Stimulated activated CD8-positive, alpha-beta memory T cell treated with anti-CD3 and anti-CD28 coated beads, Interleukin-7, amount 100 ng/mL, for 1 hour (primary cell): ENCODE measurements at regions not wholly inside any gene's neighbourhood (a gene's known extent, or its start where the extent isn't known, plus 50 kb on each side); places are given as distances from the start of the nearest gene placed in this dataset.

Experiments
- DNase-seq, 2 donors: peaks; one replicate each; pipeline ENCODE4 v3.0.0-alpha.2; 2020; ENCODE audit warnings: low read depth in 2 of 2

GRCh38 chr13:26967119-26968038 lies 204.2 kb downstream of the USP12 start:
- no peak for DNase-seq

DNA sequence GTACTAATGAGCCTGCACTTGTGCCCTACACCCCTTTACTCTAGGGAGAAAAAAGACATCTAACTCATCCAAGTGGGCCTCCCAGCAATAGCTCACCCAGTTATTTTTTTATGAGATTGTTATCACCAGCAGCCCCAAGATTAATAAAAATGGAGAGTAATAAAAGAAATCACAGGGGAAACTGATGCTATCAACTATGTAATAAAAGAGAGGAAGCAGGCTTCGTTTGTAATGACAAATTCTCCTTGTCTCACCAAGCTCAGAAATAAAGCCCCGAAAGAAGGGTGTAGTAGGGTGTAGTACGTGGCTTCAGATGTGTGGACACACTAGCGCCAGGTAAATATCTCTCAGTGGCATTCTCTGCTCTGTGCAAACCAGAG lies 204.9 kb downstream of the USP12 start:
- DNase-seq: no peak

GRCh38 chr13:26965952-26966700 lies 205.5 kb downstream of the USP12 start:
- no peak for DNase-seq

DNA sequence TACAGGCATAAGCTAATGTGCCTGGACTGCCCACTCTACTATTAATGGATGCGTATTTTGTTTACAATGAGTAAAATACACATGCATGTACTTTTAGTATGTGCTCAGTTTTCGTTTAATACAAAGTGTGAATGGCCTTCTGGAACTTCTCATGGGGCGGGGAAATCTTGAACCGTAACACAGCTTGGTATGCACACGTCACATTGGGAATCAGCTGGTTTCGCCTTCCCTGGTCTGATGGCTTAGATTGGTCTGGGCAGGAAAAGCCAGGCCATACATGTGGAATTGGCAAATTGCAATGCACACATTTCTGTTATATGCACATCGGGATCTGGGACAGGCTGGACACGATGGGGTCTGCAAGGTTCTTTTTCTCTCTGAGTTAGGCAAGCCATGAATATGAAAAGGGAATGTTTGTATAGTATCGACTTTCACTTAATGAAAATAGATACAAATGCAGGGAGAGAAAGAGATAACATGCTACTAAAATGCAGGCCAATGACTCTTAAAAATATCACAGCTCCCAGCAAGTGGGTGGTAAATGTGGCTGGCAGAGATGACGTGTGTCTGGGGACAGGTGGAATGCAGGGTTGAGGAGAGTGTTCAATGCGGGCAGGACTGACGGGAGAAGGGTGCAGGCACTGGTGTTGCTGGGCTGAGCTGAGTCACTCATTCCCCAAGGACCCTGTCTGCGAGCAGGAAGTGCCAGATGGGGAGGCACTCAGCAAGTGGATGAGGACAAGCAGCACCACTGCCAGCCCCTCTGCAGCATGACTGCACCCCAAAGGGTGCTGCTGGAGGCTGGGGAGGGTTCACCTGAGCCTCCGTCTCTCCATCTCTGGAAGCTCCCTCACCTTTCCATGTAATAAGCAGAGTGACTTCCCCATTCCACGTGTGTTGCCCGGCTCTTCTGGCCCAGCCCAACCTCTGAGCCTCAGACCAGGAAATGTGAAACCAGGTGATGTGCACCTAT lies 204.0 kb upstream of the GPR12 start:
- no peak for DNase-seq

DNA sequence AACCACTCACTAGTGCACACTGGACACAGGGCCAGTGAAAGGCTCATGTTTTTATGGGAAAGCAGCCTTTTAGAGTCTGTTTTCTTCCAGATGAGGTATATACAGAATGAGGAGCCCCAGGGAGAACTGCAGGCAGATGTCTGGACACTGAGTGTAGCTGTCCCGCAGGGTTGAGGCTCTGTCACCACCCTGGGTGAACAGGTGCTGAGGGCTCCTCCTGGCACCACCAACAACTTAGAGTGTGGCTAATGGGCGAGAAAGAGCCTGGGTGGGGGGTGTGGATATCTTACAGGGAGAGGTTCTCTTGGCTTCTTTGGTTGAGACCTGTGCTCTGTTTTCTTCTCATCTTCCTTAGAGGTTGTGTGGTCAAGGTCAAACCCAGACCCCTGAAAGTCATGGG lies 202.1 kb upstream of the GPR12 start:
- DNase-seq: no peak

GRCh38 chr13:26961890-26962615 lies 201.5 kb upstream of the GPR12 start:
- DNase-seq: no peak

- DNase-seq: no peak
These were observed 196.6 kb upstream of the GPR12 start for GRCh38 chr13:26957182-26957581.

GRCh38 chr13:26956522-26957142 lies 196.0 kb upstream of the GPR12 start:
- DNase-seq: no peak

- DNase-seq: no peak
These were observed 194.4 kb upstream of the GPR12 start for GRCh38 chr13:26954976-26955375.

- DNase-seq: no peak
These were observed 192.7 kb upstream of the GPR12 start for GRCh38 chr13:26953291-26953690.

- no peak for DNase-seq
These were observed 192.1 kb upstream of the GPR12 start for GRCh38 chr13:26952551-26953143.

GRCh38 chr13:26951581-26952177 lies 191.1 kb upstream of the GPR12 start:
- DNase-seq: no peak

DNA sequence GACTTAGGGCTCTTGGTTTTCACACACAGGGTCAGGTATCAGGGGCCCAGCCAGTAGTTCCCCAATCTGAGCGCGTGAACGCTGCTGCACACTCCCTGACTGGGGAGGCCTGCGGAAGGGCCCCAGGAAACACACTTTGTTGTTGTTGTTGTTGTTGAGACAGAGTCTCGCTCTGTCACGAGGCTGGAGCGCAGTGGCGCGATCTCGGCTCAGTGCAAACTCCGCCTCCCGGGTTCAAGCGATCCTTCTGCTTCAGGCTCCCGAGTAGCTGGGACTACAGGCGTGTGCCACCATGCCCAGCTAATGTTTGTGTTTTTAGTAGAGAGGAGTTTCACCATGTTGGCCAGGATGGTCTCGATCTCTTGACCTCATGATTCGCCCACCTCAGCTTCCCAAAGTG lies 190.4 kb upstream of the GPR12 start:
- no peak for DNase-seq

- no peak for DNase-seq
These were observed 190.0 kb upstream of the GPR12 start for GRCh38 chr13:26950546-26950945.

DNA sequence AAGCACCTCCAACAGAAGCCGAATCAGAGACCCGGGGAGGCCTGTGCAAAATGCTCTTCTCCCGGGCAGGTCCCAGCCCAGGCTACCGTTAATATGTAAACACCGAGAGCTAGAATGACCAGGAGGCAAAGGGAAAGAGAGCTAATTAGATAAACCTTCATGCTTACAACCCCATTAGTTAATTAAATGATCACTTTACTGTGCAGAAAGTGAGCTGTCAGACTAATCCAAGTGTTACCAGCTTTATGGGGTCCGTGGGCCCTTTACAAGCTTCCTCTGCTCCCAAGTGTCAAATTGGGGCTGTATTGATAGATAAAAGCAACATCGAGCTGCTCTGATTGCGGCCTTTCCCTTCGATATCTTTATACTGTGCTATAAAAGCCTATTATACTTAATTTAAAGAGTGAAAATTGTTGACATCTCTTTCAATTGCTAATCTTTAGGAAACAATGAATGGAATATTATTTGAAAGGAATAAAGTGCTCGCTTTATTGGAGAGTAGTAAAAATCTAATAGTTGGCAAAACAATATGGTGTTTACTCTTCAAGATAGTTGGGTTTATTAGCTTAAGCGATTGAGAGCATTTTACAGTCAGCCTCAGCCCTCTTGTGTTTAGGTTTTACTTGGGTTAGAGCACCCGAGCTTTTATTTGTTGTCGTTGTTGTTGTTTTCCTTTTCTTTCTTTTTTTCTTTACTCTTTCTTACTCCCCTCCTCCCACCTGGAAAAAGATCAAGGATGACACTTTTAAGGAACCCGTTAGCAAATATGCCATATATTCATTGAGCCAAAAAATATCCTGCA lies 189.3 kb upstream of the GPR12 start:
- no peak for DNase-seq

DNA sequence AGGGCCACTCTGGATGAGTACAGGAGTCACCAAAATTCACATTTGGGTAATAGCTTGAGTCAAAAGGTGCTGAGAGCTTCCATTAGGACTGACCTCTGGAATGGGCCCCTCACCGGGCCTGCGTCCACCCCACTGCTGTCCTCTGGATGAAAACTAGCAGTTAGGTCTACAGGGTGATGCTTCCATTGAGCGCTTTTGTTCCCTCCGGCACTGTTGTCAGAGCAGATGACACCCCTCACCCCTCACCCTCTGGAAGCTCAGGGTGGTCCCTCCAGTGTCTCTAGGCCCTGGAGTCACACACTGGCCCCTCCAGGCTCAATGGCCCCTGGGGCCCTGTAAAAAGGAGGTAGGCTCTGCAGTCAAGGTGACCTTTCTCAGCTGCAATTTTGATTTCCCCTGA lies 187.8 kb upstream of the GPR12 start:
- no peak for DNase-seq

DNA sequence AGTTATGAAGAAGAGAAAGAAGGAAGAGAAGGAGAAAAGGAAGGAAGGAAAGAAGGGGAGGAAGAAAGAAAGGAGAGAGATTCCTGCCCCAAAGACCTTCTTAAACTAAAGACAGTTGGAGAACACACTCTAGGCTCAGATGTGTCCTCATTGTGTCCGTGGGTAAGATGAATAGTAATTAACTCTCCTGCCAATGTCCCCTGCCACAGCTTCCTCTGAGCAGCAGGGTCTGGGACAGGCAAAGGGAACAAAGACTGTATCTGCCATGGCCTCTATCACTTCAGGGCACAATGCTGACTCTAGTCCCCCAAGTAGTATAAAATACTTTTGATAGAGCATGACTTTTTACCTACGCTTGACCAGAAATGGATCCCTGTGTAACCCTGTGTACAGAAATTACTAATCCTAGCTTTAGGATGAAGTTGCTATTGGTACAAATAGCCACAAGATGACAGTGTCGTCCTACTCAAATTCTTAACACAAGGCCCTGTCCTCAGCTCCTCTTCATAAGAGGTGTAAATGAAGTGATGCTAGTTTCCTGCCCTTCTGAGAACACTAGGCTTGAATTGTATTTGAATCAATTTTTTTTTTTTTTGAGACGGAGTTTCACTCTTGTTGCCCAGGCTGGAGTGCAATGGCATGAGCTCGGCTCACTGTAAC lies 186.2 kb upstream of the GPR12 start:
- DNase-seq: no peak

GRCh38 chr13:26943748-26944147 lies 183.2 kb upstream of the GPR12 start:
- no peak for DNase-seq

DNA sequence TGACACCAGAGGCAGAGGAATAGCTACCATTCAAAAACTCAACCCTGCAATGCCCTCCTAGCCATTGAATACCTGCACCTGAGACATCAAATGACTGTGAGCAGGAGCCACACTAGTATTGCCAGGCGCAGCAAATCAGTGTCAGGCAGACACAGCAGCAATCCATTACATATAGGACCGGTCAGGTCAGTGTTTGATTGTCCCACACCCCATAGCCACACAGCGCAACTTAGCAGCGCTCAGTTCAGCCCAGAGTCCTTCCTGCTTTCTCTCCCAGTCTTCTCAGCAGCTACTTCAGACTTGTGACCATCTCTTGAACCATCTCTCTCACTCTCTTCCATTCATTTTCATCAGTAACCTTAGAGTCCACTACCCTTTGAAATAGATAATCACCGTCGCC lies 181.6 kb upstream of the GPR12 start:
- no peak for DNase-seq
